HT-29 (cell line): ENCODE measurements at regions not wholly inside any gene's neighbourhood (a gene's known extent, or its start where the extent isn't known, plus 50 kb on each side); places are given as distances from the start of the nearest gene placed in this dataset.

Experiments used
- DNase-seq: peaks from one replicate; pipeline ENCODE4 v3.0.0-alpha.2; 2015; ENCODE audit warnings: low spot score

- no peak for DNase-seq
Measured at GRCh38 chr2:58527647-58528046, 286.5 kb upstream of the FANCL start.

- no peak for DNase-seq
Measured at GRCh38 chr2:58521803-58522554, 280.9 kb upstream of the FANCL start.

- DNase-seq: no peak
Measured at GRCh38 chr2:58520903-58521302, 279.8 kb upstream of the FANCL start.

GRCh38 chr2:58517881-58518280 is 276.8 kb upstream of the FANCL start:
- DNase-seq: no peak

GRCh38 chr2:58516695-58517094 is 275.6 kb upstream of the FANCL start:
- no peak for DNase-seq

GRCh38 chr2:58515827-58516573 is 274.9 kb upstream of the FANCL start:
- DNase-seq: no peak

GRCh38 chr2:58514252-58514651 is 273.1 kb upstream of the FANCL start:
- DNase-seq: no peak

- no peak for DNase-seq
Measured at GRCh38 chr2:58512878-58513277, 271.8 kb upstream of the FANCL start.

- no peak for DNase-seq
Measured at GRCh38 chr2:58508006-58508405, 266.9 kb upstream of the FANCL start.

- no peak for DNase-seq
Measured at GRCh38 chr2:58503918-58504317, 262.8 kb upstream of the FANCL start.

GRCh38 chr2:58502931-58503330 is 261.8 kb upstream of the FANCL start:
- DNase-seq: no peak

GRCh38 chr2:58501371-58502160 is 260.4 kb upstream of the FANCL start:
- DNase-seq: no peak

- DNase-seq: no peak
Measured at GRCh38 chr2:58497168-58497567, 256.0 kb upstream of the FANCL start.

GRCh38 chr2:58495806-58496205 is 254.7 kb upstream of the FANCL start:
- no peak for DNase-seq

GRCh38 chr2:58494071-58494501 is 253.0 kb upstream of the FANCL start:
- DNase-seq: no peak

GRCh38 chr2:58484629-58485028 is 243.5 kb upstream of the FANCL start:
- no peak for DNase-seq

- no peak for DNase-seq
Measured at GRCh38 chr2:58484221-58484620, 243.1 kb upstream of the FANCL start.

- DNase-seq: no peak
Measured at GRCh38 chr2:58483307-58483706, 242.2 kb upstream of the FANCL start.

GRCh38 chr2:58481670-58482069 is 240.5 kb upstream of the FANCL start:
- no peak for DNase-seq

GRCh38 chr2:58480141-58480540 is 239.0 kb upstream of the FANCL start:
- DNase-seq: no peak

GRCh38 chr2:58479535-58480140 is 238.5 kb upstream of the FANCL start:
- DNase-seq: no peak

- DNase-seq: no peak
Measured at GRCh38 chr2:58476556-58476955, 235.4 kb upstream of the FANCL start.
